ENCODE measurements at regions not wholly inside any gene's neighbourhood (a gene's known extent, or its start where the extent isn't known, plus 50 kb on each side); places are given as distances from the start of the nearest gene placed in this dataset.

GRCh38 chr14:44830371-44830770 is 131.4 kb downstream of the KLHL28 start:
- TF ChIP-seq POLR2A (IDR thresholded peaks at IDR 0.05; ENCODE audit: low read depth, low read length) (no peak), POLR2AphosphoS5 (IDR thresholded peaks at IDR 0.05; ENCODE audit: low read depth, low read length) (no peak)
